HuH-7 (cell line): ENCODE measurements at regions not wholly inside any gene's neighbourhood (a gene's known extent, or its start where the extent isn't known, plus 50 kb on each side); places are given as distances from the start of the nearest gene placed in this dataset.

Experiments
- DNase-seq: peaks from one replicate; pipeline ENCODE4 v3.0.0; 2011; ENCODE audit warnings: low spot score

DNA sequence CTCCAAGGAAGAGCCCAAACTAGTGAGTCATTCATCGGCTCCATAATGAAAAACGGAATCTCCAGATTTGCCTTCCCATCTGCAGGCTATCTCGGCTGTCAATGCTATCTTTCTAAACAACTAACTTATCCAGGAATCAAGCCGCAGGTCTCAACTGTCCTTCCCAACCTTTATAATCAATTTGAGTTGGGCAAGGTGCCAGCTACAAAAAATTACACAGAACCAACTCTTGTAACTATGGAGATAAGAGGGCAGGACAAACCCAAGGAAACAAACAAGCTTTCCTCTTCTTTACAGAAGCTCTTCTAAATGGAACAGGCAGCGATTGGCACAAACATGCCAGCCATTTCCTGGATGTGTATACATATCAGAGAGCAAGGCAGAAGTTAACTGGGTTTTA lies 61.2 kb upstream of the RAI2 start:
- DNase-seq: no peak

DNA sequence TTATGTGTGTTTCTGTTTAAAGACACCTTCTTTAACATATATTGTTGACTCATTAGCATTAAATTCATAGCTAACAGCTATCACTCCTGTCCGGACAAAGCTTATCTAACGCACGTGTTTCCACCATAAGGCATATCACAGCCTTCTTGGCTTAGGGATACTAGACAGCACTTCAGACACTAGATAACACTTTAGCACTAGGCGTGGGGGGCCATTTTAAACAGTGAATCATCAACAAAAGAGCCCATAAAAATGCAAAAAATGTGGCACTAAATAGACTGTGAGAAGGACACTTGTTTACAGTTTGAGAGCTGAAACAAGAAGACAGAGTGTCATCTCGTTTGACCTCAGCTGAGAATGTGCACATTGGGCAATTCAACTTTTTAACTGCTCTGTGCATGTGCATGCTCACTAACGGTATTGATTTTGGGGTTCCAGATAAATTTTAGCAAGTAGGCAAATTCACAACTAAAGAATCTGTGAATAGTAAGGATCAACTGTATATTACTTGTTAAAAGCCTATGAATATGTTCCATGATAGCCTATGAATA lies 58.9 kb upstream of the RAI2 start:
- DNase-seq: no peak

DNA sequence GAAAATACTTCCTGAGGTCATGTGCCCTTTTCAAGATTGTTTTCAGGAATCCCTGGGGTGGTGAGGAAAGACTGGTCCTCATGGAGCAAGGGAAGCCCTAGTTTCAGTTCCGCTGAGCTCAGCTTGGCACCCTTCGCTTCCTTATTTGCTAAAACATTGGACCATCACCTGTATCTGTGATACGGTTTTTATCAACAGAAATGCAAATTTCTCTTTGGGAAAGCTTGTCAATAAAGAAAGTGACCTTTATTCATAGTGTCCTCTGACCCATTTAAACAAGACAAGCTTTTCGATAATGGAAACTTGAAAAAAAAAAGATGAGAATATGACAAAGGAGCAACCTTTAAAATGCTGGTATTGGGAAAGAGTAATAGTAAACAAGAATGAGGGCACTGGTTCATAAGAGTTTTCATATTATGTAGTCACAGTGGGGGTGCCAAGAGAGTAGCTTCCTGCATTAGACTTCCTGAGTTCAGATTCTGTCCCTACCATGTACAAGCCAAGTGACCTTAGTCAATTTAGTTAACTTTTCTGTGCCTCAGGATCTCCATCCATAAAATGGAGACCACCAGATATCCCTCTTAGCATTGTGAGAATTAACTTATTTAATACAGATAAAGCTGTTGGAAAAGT lies 57.0 kb upstream of the RAI2 start:
- DNase-seq: no peak

- DNase-seq: no peak
Measured at GRCh38 chrX:17913801-17914200, 52.7 kb upstream of the RAI2 start.
